Fibroblast of mammary gland (primary cell): ENCODE measurements at regions not wholly inside any gene's neighbourhood (a gene's known extent, or its start where the extent isn't known, plus 50 kb on each side); places are given as distances from the start of the nearest gene placed in this dataset.

Experiments used
- DNase-seq: peaks from one replicate; pipeline ENCODE4 v3.0.0-alpha.2; 2010; ENCODE audit warnings: low read depth
- H3K4me3 ChIP-seq: 2 replicates; pipeline ENCODE4 v1.5.1; 2011; ENCODE audit warnings: low read depth, mild to moderate bottlenecking, low read length, moderate library complexity; ENCODE audit not compliant: control insufficient read depth
- TF ChIP-seq, protein P1 (sequence below): conservative IDR thresholded peaks from 2 replicates; pipeline ENCODE4 v1.5.1; 2011; ENCODE audit warnings: low read depth, low read length, inconsistent platforms; ENCODE audit not compliant: control insufficient read depth, insufficient read depth

DNA sequence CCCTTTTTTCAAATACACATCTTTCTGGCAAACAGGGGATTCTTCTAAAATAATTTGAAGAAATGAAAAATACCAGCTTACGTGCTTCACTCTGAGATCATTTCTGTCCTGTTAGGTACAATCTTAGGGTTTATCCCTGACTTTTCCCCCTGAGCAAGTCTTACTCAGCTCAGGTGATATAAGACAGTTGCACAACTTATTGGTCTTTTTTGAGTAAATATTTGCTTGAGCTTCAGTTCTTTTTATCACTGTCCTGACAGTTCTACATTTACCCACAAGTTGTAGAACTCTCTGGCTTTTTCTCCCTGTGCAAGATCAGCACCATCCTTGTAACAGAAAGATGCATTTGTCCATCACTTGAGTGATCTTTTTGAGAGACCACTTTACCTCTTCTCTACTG is 84.9 kb downstream of the MID1IP1 start:
- TF ChIP-seq, protein P1, sequence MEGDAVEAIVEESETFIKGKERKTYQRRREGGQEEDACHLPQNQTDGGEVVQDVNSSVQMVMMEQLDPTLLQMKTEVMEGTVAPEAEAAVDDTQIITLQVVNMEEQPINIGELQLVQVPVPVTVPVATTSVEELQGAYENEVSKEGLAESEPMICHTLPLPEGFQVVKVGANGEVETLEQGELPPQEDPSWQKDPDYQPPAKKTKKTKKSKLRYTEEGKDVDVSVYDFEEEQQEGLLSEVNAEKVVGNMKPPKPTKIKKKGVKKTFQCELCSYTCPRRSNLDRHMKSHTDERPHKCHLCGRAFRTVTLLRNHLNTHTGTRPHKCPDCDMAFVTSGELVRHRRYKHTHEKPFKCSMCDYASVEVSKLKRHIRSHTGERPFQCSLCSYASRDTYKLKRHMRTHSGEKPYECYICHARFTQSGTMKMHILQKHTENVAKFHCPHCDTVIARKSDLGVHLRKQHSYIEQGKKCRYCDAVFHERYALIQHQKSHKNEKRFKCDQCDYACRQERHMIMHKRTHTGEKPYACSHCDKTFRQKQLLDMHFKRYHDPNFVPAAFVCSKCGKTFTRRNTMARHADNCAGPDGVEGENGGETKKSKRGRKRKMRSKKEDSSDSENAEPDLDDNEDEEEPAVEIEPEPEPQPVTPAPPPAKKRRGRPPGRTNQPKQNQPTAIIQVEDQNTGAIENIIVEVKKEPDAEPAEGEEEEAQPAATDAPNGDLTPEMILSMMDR: no peak
- H3K4me3 ChIP-seq: no peak overlapping the region
- no peak for DNase-seq

DNA sequence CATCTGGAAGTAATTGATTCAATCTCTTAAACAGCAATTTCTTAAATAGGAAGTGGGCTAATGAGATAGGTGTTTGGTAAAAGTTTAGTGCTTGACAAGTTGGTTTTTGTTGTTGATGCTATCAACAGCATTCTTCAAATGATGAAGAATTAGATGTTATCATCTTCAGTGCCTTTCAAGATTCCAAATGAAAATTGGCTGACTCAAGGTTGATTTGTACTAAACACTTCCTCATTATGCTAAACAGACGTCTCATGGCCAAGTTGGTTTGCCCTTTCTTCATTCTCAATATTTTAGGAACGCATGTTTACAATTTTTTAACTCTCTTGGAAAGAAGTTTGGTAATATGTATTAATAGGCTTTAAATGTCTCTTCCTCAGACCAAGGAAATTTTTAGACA is 86.0 kb downstream of the MID1IP1 start:
- TF ChIP-seq, protein P1: no peak
- DNase-seq: no peak
- H3K4me3 ChIP-seq: no peak overlapping the region

DNA sequence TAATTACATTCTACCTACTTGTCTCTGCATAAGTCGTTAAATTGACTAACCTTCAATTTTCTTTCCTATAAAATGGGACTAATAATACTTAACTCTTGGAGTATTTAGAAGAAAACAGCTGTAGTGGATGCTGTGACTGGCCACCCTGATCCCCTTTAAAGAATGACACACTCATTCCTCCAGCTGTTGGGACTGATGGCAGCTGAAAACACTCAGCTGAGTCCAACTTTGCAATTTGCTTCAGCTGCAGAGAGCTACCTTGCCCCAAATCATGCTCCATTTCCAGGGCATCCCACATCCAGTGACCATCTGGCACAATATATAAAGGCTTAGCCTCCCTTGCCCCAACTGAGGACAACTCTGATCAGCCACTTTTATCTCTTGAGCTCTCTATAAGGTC is 89.1 kb downstream of the MID1IP1 start:
- H3K4me3 ChIP-seq: no peak overlapping the region
- DNase-seq: no peak
- TF ChIP-seq, protein P1: no peak

DNA sequence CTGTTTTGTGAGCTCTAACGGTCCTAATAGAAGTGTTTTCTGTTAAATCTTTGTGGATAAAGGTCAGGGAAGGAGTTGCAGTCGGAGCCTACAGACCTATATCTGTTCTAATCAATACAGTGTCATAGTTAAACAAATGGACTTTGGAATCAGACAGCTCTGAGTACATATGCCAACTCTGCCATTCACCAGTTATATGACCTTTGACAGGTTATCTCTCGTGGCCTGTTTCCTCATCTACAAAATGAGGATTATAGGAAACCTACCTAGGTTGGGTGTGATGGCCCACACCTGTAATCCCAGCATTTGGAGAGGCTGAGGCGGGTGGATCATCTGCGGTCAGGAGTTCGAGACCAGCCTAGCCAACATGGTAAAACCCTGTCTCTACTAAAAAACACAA is 89.7 kb downstream of the MID1IP1 start:
- TF ChIP-seq, protein P1: no peak
- H3K4me3 ChIP-seq: no peak overlapping the region
- DNase-seq: no peak

DNA sequence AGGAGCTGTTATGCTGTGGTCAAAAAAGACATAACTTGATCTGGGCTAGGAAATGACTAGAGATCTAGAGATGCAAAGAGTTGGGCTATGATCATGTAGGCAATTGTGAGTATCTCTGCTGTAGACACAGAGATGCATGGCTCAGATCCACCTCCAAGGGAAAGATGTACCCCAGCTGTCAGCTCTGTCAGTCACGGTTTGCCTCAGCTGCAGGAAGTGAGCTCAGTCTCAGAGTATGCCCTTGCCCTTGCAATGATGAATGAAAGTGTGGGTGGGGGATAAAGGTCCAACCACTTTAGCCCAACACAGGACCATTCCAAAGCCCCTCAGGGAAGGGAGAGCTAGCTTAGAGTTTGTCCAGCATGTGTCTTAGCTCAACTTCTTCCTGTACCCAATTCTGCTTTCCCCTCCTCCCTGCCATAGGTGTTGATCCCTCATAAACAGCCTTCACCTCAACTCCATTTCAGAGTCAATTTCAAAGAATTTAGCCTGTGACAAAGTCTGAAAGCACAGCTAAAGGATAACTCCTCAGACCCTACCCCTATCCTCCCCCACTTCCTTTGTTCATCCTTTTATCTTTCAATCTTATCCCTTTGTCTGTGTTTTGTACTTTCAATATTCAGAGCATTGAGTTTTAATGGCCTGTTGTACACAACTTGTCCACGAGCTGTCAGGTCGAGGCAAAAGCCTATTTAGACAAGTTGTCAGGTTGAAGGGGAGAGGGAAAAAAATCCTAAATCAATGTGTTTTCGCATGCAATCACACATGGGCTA is 90.6 kb downstream of the MID1IP1 start:
- no peak overlapping the region for H3K4me3 ChIP-seq
- TF ChIP-seq, protein P1: no peak
- DNase-seq: peak; percentile 32

DNA sequence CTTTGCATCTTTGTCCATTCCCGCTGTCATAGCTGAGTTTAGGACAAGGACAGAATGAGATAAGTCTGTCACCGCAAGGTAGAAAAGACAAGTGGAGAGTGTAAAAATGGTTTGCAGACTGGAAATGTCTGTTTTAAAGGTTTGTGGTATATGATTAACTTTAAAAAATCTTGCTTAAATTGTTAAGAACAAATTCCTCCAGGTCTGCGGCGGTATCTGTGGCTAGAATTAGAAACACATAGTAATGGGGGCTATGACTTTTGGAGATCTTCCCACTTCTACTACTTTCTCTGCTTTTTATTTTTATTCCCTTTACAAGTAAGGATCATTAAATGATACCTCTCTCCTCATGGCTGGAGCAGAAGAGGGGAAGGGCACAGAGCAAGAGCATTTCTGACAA is 92.2 kb downstream of the MID1IP1 start:
- DNase-seq: no peak
- no peak overlapping the region for H3K4me3 ChIP-seq
- TF ChIP-seq, protein P1: no peak
